HepG2 (cell line): ENCODE measurements at regions not wholly inside any gene's neighbourhood (a gene's known extent, or its start where the extent isn't known, plus 50 kb on each side); places are given as distances from the start of the nearest gene placed in this dataset.

Source experiments
- ATAC-seq: fragments of 200-7000 bp; cut with Tn5 transposase; 3 replicates; pipeline ENCODE4 v1.9.1; 2020; ENCODE audit warnings: mild to moderate bottlenecking, moderate library complexity
- BruUV-seq: library from RNA; stranded (reverse); fragments of 400-500 nt; replicated peaks from 2 replicates; lab custom pipeline; 2021; lab: Mats Ljungman, UMichigan
- CTCF ChIA-PET: fragments of 300-600 bp; formaldehyde crosslinking; extraction: SDS; loops from one replicate; lab custom pipeline; 2021; ENCODE audit warnings: low total read pairs, inconsistent platforms, low intra/inter-chr PET ratio; lab: Yijun Ruan, JAX
- POLR2A ChIA-PET: fragments of 350-600 bp; sonication (Branson Sonifier 250); formaldehyde crosslinking; loops from one replicate; lab custom pipeline; 2020; ENCODE audit warnings: antibody characterized with exemption, inconsistent platforms; lab: Yijun Ruan, JAX
- DNase-seq: peaks from one replicate; pipeline ENCODE4 v3.0.0-alpha.2; 2015; ENCODE audit warnings: low spot score
- FAIRE-seq: peaks from 3 replicates; lab custom pipeline; 2011; peaks lifted over from hg19 to GRCh38; lab: Jason Lieb, UNC
- H2AFZ ChIP-seq: one replicate; pipeline ENCODE4 v1.6.1; 2011; ENCODE audit warnings: low read length, inconsistent platforms
- H3K27ac ChIP-seq: fragments of 300-600 bp; 3 replicates; pipeline ENCODE4 v1.8.0; 2011; ENCODE audit warnings: mixed run types, mild to moderate bottlenecking, mixed read lengths, low read length, inconsistent platforms; ENCODE audit not compliant: insufficient read depth; ENCODE audit errors: extremely low read length
- H3K27me3 ChIP-seq, 2 experiments: fragments of 200-600 bp in 1 of 2; 2 replicates in 1 of 2; 3 replicates in 1 of 2; pipeline versions ENCODE4 v1.6.0 to v1.8.0; 2011; ENCODE audit warnings: low read length in 2 of 2, mild to moderate bottlenecking in 2 of 2, moderate library complexity in 2 of 2, inconsistent platforms in 1 of 2; ENCODE audit not compliant: insufficient read depth in 2 of 2, control insufficient read depth in 1 of 2
- H3K36me3 ChIP-seq, 2 experiments: fragments of 200-600 bp in 1 of 2; replicated peaks in 1 of 2; 2 replicates in 1 of 2; 3 replicates in 1 of 2; pipeline versions ENCODE4 v1.5.1 to v1.8.0; 2011; ENCODE audit warnings: low read length in 2 of 2, inconsistent platforms in 1 of 2; ENCODE audit not compliant: insufficient read depth in 2 of 2, control insufficient read depth in 1 of 2
- H3K4me1 ChIP-seq: 2 replicates; pipeline ENCODE4 v1.5.1; 2012; ENCODE audit warnings: low read length, inconsistent platforms; ENCODE audit not compliant: insufficient read depth
- H3K4me2 ChIP-seq: 2 replicates; pipeline ENCODE4 v1.6.0; 2011; ENCODE audit warnings: low read depth, low read length, inconsistent platforms
- H3K4me3 ChIP-seq, 3 experiments: fragments of 200-600 bp in 1 of 3; sonication (generic), shearing (Covaris generic) in 1 of 3; replicated peaks in 1 of 3; 2 replicates each; pipeline ENCODE4 v1.5.1; 2011 to 2016; ENCODE audit warnings: low read length in 3 of 3, inconsistent platforms in 2 of 3, low read depth in 2 of 3, mild to moderate bottlenecking in 2 of 3, control low read depth in 1 of 3, mixed read lengths in 1 of 3; ENCODE audit not compliant: insufficient read depth in 1 of 3
- H3K79me2 ChIP-seq: one replicate; pipeline ENCODE4 v1.6.1; 2011; ENCODE audit warnings: low read length, inconsistent platforms; ENCODE audit not compliant: insufficient read depth
- H3K9ac ChIP-seq: 2 replicates; pipeline ENCODE4 v1.6.0; 2011; ENCODE audit warnings: mild to moderate bottlenecking, low read depth, low read length, inconsistent platforms; ENCODE audit not compliant: insufficient read depth
- H3K9me3 ChIP-seq: 2 replicates; pipeline ENCODE4 v1.5.1; 2012; ENCODE audit warnings: mild to moderate bottlenecking, low read length
- H4K20me1 ChIP-seq: 2 replicates; pipeline ENCODE4 v1.6.0; 2011; ENCODE audit warnings: inconsistent platforms, mild to moderate bottlenecking, low read length, moderate library complexity; ENCODE audit not compliant: insufficient read depth
- KMT2A ChIP-seq: sonication (generic); formaldehyde crosslinking; IDR thresholded peaks from 2 replicates; pipeline ENCODE4 v1.4.0; 2020; ENCODE audit warnings: missing genetic modification reagents
- NR2F1 ChIP-seq, 2 experiments: fragments of 450-650 bp in 1 of 2; formaldehyde crosslinking in 1 of 2; IDR thresholded peaks; 2 replicates each; pipeline versions ENCODE4 v1.5.0 to v1.6.1; 2016 to 2020; ENCODE audit warnings: mild to moderate bottlenecking in 1 of 2, missing compliant biosample characterization in 1 of 2, missing genetic modification reagents in 1 of 2, moderate library complexity in 1 of 2
- NRL ChIP-seq: sonication (generic); formaldehyde crosslinking; IDR thresholded peaks from 2 replicates; pipeline ENCODE4 v1.5.0; 2020; ENCODE audit warnings: missing genetic modification reagents, mild to moderate bottlenecking, moderate library complexity, borderline replicate concordance
- RELA ChIP-seq: sonication (generic); formaldehyde crosslinking; IDR thresholded peaks from 2 replicates; pipeline ENCODE4 v1.4.0; 2020; ENCODE audit warnings: missing genetic modification reagents
- TAF15 ChIP-seq: fragments of 200-400 bp; formaldehyde crosslinking; IDR thresholded peaks from one replicate; pipeline ENCODE4 v1.6.1; 2018; ENCODE audit warnings: mild to moderate bottlenecking, low read depth, low read length; ENCODE audit not compliant: poor library complexity, severe bottlenecking
- ZFYVE20 ChIP-seq: sonication (generic); formaldehyde crosslinking; IDR thresholded peaks from 2 replicates; pipeline ENCODE4 v1.8.0; 2023; ENCODE audit warnings: low read depth, mild to moderate bottlenecking, moderate library complexity, missing genetic modification reagents, borderline replicate concordance
- ZNF136 ChIP-seq: sonication (generic); formaldehyde crosslinking; IDR thresholded peaks from 2 replicates; pipeline ENCODE4 v1.8.1; 2022; ENCODE audit warnings: low read depth, mild to moderate bottlenecking, moderate library complexity, missing genetic modification reagents
- ZNF431 ChIP-seq: sonication (generic); formaldehyde crosslinking; IDR thresholded peaks from 2 replicates; pipeline ENCODE4 v1.9.0; 2022; ENCODE audit warnings: missing genetic modification reagents, low read depth, mild to moderate bottlenecking, borderline replicate concordance
- ZNF567 ChIP-seq: sonication (generic); formaldehyde crosslinking; IDR thresholded peaks from 2 replicates; pipeline ENCODE4 v1.8.1; 2023; ENCODE audit warnings: mild to moderate bottlenecking, missing genetic modification reagents, borderline replicate concordance
- ZNF672 ChIP-seq: sonication (generic); formaldehyde crosslinking; IDR thresholded peaks from 2 replicates; pipeline ENCODE4 v1.8.1; 2022; ENCODE audit warnings: missing genetic modification reagents
- ZNF720 ChIP-seq: sonication (generic); formaldehyde crosslinking; IDR thresholded peaks from 2 replicates; pipeline ENCODE4 v1.4.0; 2020; ENCODE audit warnings: missing genetic modification reagents
- ZNF792 ChIP-seq: IDR thresholded peaks from 2 replicates; pipeline ENCODE4 v1.6.1; 2016
- WGBS: methylation state at CpG from one replicate; pipeline ENCODE4 v1.1.6; 2017; ENCODE audit warnings: low lambda C conversion rate; 5-methylcytosine and 5-hydroxymethylcytosine counted together
- in situ Hi-C: cut with HindIII; loops from 2 replicates; pipeline ENCODE4 v1.10.0; 2017; ENCODE audit warnings: low pct_unique_long_range_greater_than_20kb; ENCODE audit not compliant: extremely low pct_ligation_motif_present
- intact Hi-C: fragments of 100-400 bp; cut with micrococcal nuclease; formaldehyde crosslinking; loops from one replicate; pipeline ENCODE4 v1.10.0; 2022; ENCODE audit not compliant: unreplicated experiment
- TF ChIP-seq, protein P1 (sequence below): sonication (generic); formaldehyde crosslinking; IDR thresholded peaks from 2 replicates; pipeline ENCODE4 v1.9.0; 2021; ENCODE audit warnings: missing genetic modification reagents, borderline replicate concordance
- TF ChIP-seq, protein P2 (sequence below): sonication (generic); formaldehyde crosslinking; IDR thresholded peaks from 2 replicates; pipeline ENCODE4 v1.8.1; 2023; ENCODE audit warnings: mild to moderate bottlenecking, missing genetic modification reagents

DNA sequence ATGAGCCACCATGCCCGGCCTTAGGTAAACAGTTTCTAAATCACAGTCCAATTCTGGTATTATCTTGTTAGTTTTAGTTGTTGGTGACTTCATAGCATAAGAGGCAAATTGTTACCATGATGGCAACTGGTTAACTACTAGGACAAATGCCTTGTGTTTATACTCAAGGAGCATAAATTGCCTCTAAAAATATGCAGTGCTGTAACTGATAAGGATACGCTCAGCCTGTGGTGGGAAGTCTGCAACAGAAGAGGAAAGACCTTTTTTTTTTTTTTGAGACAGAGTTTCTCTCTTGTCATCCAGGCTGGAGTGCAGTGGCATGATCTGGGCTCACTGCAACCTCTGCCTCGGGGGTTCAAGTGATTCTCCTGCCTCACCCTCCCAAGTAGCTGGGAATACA, 311.9 kb upstream of the ARGLU1 start:
- H3K4me1 ChIP-seq: no peaks in the 10 kb centered on the region
- intact Hi-C loops: no loop called here
- H3K27ac ChIP-seq: no peak overlapping the region
- WGBS: 18% methylated on average over 3 of the region's 3 CpGs
- no peak overlapping the region for H3K4me3 ChIP-seq
- H3K9me3 ChIP-seq: no peaks in the 10 kb centered on the region
- ChIA-PET CTCF (no interaction called here), POLR2A (no interaction called here)
- ATAC-seq: no peak
- DNase-seq: no peak
- no peak overlapping the region for H2AFZ ChIP-seq
- H3K4me2 ChIP-seq: no peak overlapping the region
- H3K9ac ChIP-seq: no peak overlapping the region
- H4K20me1 ChIP-seq: no peaks in the 10 kb centered on the region
- H3K27me3 ChIP-seq: no peaks in the 10 kb centered on the region
- in situ Hi-C loops: no loop called here
- FAIRE-seq: no peak
- TF ChIP-seq ZNF672 (CRISPR knock-in tag): no peak
- TF ChIP-seq NRL (CRISPR knock-in tag): no peak
- TF ChIP-seq TAF15: no peak
- no peak for TF ChIP-seq ZNF431 (CRISPR knock-in tag)
- TF ChIP-seq, protein P1, sequence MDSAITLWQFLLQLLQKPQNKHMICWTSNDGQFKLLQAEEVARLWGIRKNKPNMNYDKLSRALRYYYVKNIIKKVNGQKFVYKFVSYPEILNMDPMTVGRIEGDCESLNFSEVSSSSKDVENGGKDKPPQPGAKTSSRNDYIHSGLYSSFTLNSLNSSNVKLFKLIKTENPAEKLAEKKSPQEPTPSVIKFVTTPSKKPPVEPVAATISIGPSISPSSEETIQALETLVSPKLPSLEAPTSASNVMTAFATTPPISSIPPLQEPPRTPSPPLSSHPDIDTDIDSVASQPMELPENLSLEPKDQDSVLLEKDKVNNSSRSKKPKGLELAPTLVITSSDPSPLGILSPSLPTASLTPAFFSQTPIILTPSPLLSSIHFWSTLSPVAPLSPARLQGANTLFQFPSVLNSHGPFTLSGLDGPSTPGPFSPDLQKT (CRISPR knock-in tag): no peak
- no peak for TF ChIP-seq RELA (CRISPR knock-in tag)
- no peak for TF ChIP-seq ZNF567 (CRISPR knock-in tag)
- no peak for TF ChIP-seq NR2F1 (CRISPR knock-in tag; IDR thresholded peaks at IDR 0.05)
- no peak for TF ChIP-seq KMT2A
- no peak for TF ChIP-seq ZNF792
- TF ChIP-seq, protein P2, sequence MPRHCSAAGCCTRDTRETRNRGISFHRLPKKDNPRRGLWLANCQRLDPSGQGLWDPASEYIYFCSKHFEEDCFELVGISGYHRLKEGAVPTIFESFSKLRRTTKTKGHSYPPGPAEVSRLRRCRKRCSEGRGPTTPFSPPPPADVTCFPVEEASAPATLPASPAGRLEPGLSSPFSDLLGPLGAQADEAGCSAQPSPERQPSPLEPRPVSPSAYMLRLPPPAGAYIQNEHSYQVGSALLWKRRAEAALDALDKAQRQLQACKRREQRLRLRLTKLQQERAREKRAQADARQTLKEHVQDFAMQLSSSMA: no peak
- no peak for TF ChIP-seq ZNF136 (CRISPR knock-in tag)
- TF ChIP-seq ZFYVE20 (CRISPR knock-in tag): no peak
- no peak for TF ChIP-seq ZNF720 (CRISPR knock-in tag)
- no peaks in the 10 kb centered on the region for H3K36me3 ChIP-seq
- H3K79me2 ChIP-seq: no peaks in the 10 kb centered on the region
- BruUV-seq: no TSS peak
